ENCODE measurements at regions not wholly inside any gene's neighbourhood (a gene's known extent, or its start where the extent isn't known, plus 50 kb on each side); places are given as distances from the start of the nearest gene placed in this dataset.
"Not testable (repeated sequence)": the region's sequence is repeated elsewhere in the genome, so short reads cannot be mapped to it uniquely, and the experiment has no call there.

GRCh38 chrX:63192366-63193041, 158.6 kb downstream of the SPIN4 start:
- TF ChIP-seq KAT7 (CRISPR knock-in tag; IDR thresholded peaks at IDR 0.05; ENCODE audit: borderline replicate concordance); CTCF (IDR thresholded peaks at IDR 0.05); MYBL2 (CRISPR knock-in tag; IDR thresholded peaks at IDR 0.05); ZNF281 (CRISPR knock-in tag; IDR thresholded peaks at IDR 0.05); ATF1 (CRISPR knock-in tag; IDR thresholded peaks at IDR 0.05): not testable (repeated sequence)
